OCI-LY1 (cell line): ENCODE measurements at regions not wholly inside any gene's neighbourhood (a gene's known extent, or its start where the extent isn't known, plus 50 kb on each side); places are given as distances from the start of the nearest gene placed in this dataset.
"Not testable (repeated sequence)": the region's sequence is repeated elsewhere in the genome, so short reads cannot be mapped to it uniquely, and the experiment has no call there.

Experiments used
- CTCF ChIP-seq: fragments of 200-600 bp; sonication (generic), shearing (Covaris generic); IDR thresholded peaks from 2 replicates; pipeline ENCODE4 v1.5.1; 2017; ENCODE audit warnings: mild to moderate bottlenecking, antibody characterized with exemption, low read length, moderate library complexity, mixed read lengths
- EZH2 ChIP-seq: fragments of 200-600 bp; sonication (generic), shearing (Covaris generic); IDR thresholded peaks from 2 replicates; pipeline ENCODE4 v1.8.0; 2017; ENCODE audit warnings: borderline replicate concordance, mixed run types, mild to moderate bottlenecking, antibody characterized with exemption, low read length, moderate library complexity, mixed read lengths

GRCh38 chr7:76774279-76774678 is 147.2 kb upstream of the POMZP3 start:
- TF ChIP-seq CTCF, EZH2: not testable (repeated sequence)
